ENCODE measurements at regions not wholly inside any gene's neighbourhood (a gene's known extent, or its start where the extent isn't known, plus 50 kb on each side); places are given as distances from the start of the nearest gene placed in this dataset.
A peak's percentile ranks its signal among the peaks of the same experiment; 100 is the strongest.
"Not testable (repeated sequence)": the region's sequence is repeated elsewhere in the genome, so short reads cannot be mapped to it uniquely, and the experiment has no call there.

- ATAC-seq, result no peak
- Histone ChIP-seq H3K4me1 (no peaks in the 10 kb centered on the region), H3K4me3 (no peak overlapping the region), H3K27ac (no peak overlapping the region), H3K36me3 (replicated peaks in 1 of 2; ENCODE audit: insufficient read depth in 1 of 2, low read depth in 2 of 2) (no peaks in the 10 kb centered on the region), H3K9me3 (no peaks in the 10 kb centered on the region), H3K27me3 (no peaks in the 10 kb centered on the region)
- intact Hi-C loops (cut with DNase I), result no loop called here
- TF ChIP-seq CTCF (IDR thresholded peaks at IDR 0.05), result no peak
- no peak for DNase-seq
- 70 to 82% methylated on average over 6 of the region's 6 CpGs for WGBS, 2 donors
Measured at GRCh38 chr6:14547284-14547998, 429.9 kb downstream of the CD83 start.

DNA sequence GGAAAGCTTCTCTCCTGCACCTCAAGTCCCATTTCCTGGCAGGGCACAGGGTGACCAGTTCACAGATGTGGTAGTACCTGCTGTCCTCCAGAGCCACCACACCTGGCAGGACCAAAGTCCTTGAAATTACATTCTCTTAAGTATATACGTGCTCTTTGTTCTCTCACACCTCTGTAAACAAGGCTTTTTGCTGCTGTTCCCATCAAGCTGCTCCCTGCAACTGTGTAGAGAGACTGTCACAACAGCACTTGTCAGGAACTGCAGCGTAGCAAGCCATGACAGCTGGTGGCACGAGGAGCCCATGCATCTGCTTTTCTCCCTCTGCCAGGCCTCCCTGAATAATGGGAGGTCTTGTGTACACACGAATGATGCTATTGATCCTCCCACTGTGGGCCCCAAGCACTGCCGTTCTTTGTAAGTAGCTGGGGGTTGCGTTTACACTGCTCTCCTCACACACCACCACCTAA, 431.8 kb downstream of the CD83 start:
- 36% methylated on average over 6 of the region's 6 CpGs for WGBS, 2 donors
- Histone ChIP-seq H3K4me3 (no peak overlapping the region), H3K4me1 (no peaks in the 10 kb centered on the region), H3K36me3 (replicated peaks in 1 of 2; ENCODE audit: insufficient read depth in 1 of 2, low read depth in 2 of 2) (no peaks in the 10 kb centered on the region), H3K27me3 (no peaks in the 10 kb centered on the region), H3K9me3 (no peaks in the 10 kb centered on the region), H3K27ac (no peak overlapping the region)
- no peak for ATAC-seq
- intact Hi-C loops (cut with DNase I), result no loop called here
- no peak for TF ChIP-seq POLR2A (IDR thresholded peaks at IDR 0.05)
- TF ChIP-seq CTCF (IDR thresholded peaks at IDR 0.05), result no peak
- DNase-seq, result peak in 1 of 4 donors; percentile 13

GRCh38 chr6:14549871-14550270, 432.3 kb downstream of the CD83 start:
- Histone ChIP-seq H3K9me3 (no peaks in the 10 kb centered on the region), H3K4me3 (no peak overlapping the region), H3K4me1 (no peaks in the 10 kb centered on the region), H3K27me3 (no peaks in the 10 kb centered on the region), H3K27ac (no peak overlapping the region), H3K36me3 (replicated peaks in 1 of 2; ENCODE audit: insufficient read depth in 1 of 2, low read depth in 2 of 2) (no peaks in the 10 kb centered on the region)
- no peak for TF ChIP-seq POLR2A (IDR thresholded peaks at IDR 0.05)
- TF ChIP-seq CTCF (IDR thresholded peaks at IDR 0.05), result no peak
- no peak for DNase-seq
- ATAC-seq, result no peak
- intact Hi-C loops (cut with DNase I), result no loop called here
- WGBS, 2 donors, result 80 to 93% methylated on average over 3 of the region's 3 CpGs

DNA sequence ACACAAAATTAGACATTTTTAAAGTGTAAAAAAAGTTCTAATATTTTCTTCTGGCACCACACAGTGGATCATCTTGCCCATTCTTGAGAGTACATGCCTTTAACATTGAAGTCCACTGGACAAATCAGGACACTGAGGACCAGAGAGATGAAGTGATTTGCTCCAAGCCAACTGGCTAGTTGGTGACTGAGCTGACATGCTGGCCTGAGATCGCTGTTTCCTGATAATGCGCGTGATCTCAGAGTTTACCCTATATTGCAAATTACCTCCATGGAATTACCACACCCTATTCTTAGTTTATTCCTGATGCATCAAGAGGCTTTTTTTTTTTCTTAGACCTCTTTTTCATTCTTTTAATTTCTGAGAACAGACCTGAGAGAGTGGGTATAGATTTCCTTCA, 432.8 kb downstream of the CD83 start:
- 90 to 92% methylated on average over 3 of the region's 3 CpGs for WGBS, 2 donors
- intact Hi-C loops (cut with DNase I), result no loop called here
- ATAC-seq (no peak), DNase-seq (no peak)
- no peaks in the 10 kb centered on the region for H3K27me3 ChIP-seq
- H3K4me1 ChIP-seq, result no peaks in the 10 kb centered on the region
- no peaks in the 10 kb centered on the region for H3K36me3 ChIP-seq (replicated peaks in 1 of 2; ENCODE audit: insufficient read depth in 1 of 2, low read depth in 2 of 2)
- H3K27ac ChIP-seq, result no peak overlapping the region
- H3K4me3 ChIP-seq, result no peak overlapping the region
- TF ChIP-seq CTCF (IDR thresholded peaks at IDR 0.05) (no peak), POLR2A (IDR thresholded peaks at IDR 0.05) (no peak)
- H3K9me3 ChIP-seq, result no peaks in the 10 kb centered on the region

GRCh38 chr6:14550822-14551221, 433.2 kb downstream of the CD83 start:
- DNase-seq (peak in 2 of 4 donors; percentile 22 to 51), ATAC-seq (peak; percentile 38)
- Histone ChIP-seq H3K9me3 (no peaks in the 10 kb centered on the region), H3K36me3 (replicated peaks in 1 of 2; ENCODE audit: insufficient read depth in 1 of 2, low read depth in 2 of 2) (no peaks in the 10 kb centered on the region), H3K4me1 (no peaks in the 10 kb centered on the region), H3K27me3 (no peaks in the 10 kb centered on the region), H3K27ac (no peak overlapping the region), H3K4me3 (no peak overlapping the region)
- 53 to 66% methylated on average over 3 of the region's 3 CpGs for WGBS, 2 donors
- intact Hi-C loops (cut with DNase I), result no loop called here
- no peak for TF ChIP-seq POLR2A (IDR thresholded peaks at IDR 0.05)
- no peak for TF ChIP-seq CTCF (IDR thresholded peaks at IDR 0.05)

GRCh38 chr6:14551601-14552000, 434.0 kb downstream of the CD83 start:
- 91 to 92% methylated on average over 8 of the region's 8 CpGs for WGBS, 2 donors
- H3K36me3 ChIP-seq (replicated peaks in 1 of 2; ENCODE audit: insufficient read depth in 1 of 2, low read depth in 2 of 2); ATAC-seq; H3K27ac ChIP-seq; H3K4me3 ChIP-seq; DNase-seq; H3K9me3 ChIP-seq; intact Hi-C loops (cut with DNase I); H3K27me3 ChIP-seq; H3K4me1 ChIP-seq: not testable (repeated sequence)

All from body of pancreas (tissue), 4 donors.